ENCODE measurements at regions not wholly inside any gene's neighbourhood (a gene's known extent, or its start where the extent isn't known, plus 50 kb on each side); places are given as distances from the start of the nearest gene placed in this dataset.

DNA sequence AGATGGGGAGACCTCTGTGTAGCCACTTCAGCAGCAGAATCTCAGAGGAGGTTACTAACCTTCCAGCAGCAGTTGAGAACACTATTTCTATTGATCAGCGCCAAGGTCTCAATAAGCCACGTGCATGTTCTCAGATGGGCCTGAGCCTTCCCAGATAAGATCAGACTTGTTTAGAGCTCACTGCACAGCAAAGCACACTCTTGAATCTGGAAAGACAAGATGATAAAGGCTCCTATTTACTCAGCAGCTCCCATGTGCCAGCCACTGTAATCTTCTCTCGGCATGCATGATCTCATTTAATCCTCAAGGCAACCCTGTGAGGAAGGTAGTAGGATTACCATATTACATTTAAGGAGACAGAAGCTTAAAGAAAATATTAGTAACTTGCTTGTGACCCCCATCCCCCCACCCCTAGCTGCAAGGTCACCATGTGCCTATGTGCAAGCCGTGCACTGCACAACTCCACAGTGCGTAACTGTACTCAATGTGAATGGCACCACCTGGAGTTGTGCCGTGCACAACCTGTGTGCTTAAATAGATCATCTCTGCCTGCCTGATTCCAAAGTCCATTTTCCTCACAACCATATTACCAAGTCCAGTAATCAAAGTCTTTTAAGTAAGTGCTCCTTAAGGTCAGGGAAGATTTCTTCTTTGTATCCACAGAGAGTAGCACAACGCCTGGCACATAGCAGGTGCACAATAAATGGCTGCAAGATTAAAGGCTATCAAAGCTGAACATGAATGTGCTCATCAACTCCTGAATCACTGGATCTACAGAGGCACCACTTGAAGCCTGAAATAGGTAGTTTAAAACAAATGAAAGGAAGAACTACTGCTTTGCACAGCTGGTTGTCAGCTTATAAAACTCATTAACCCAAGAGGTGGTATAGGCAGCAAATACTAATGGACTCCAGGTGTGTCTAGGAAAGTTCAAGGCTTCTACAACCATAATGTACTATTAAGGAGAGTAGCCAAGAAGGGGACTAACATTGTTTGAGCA lies 293.8 kb downstream of the BUD13 start:
- ATAC-seq (no peak), DNase-seq (no peak)
- Histone ChIP-seq H3K36me3 (no peaks in the 10 kb centered on the region), H3K4me3 (no peak overlapping the region), H3K9me3 (no peaks in the 10 kb centered on the region), H3K27me3 (no peaks in the 10 kb centered on the region), H3K27ac (no peak overlapping the region), H3K4me1 (peaks cover under 1 to 2% of the 10 kb centered on the region in 2 donors)
- in situ Hi-C loops (cut with MboI; ENCODE audit: low sequenced_read_pairs in 4 of 4) (no loop called here), intact Hi-C loops (cut with DNase I; ENCODE audit: low total_unique reads) (no loop called here)
- TF ChIP-seq, protein P1, sequence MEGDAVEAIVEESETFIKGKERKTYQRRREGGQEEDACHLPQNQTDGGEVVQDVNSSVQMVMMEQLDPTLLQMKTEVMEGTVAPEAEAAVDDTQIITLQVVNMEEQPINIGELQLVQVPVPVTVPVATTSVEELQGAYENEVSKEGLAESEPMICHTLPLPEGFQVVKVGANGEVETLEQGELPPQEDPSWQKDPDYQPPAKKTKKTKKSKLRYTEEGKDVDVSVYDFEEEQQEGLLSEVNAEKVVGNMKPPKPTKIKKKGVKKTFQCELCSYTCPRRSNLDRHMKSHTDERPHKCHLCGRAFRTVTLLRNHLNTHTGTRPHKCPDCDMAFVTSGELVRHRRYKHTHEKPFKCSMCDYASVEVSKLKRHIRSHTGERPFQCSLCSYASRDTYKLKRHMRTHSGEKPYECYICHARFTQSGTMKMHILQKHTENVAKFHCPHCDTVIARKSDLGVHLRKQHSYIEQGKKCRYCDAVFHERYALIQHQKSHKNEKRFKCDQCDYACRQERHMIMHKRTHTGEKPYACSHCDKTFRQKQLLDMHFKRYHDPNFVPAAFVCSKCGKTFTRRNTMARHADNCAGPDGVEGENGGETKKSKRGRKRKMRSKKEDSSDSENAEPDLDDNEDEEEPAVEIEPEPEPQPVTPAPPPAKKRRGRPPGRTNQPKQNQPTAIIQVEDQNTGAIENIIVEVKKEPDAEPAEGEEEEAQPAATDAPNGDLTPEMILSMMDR (IDR thresholded peaks at IDR 0.05 in 4 of 5, conservative IDR thresholded peaks at IDR 0.05 in 1 of 5), result no peak
- no peak for TF ChIP-seq POLR2A (IDR thresholded peaks at IDR 0.05)

GRCh38 chr11:116478205-116478604 lies 294.6 kb downstream of the BUD13 start:
- H3K27ac ChIP-seq, result no peak overlapping the region
- ATAC-seq, result no peak

DNA sequence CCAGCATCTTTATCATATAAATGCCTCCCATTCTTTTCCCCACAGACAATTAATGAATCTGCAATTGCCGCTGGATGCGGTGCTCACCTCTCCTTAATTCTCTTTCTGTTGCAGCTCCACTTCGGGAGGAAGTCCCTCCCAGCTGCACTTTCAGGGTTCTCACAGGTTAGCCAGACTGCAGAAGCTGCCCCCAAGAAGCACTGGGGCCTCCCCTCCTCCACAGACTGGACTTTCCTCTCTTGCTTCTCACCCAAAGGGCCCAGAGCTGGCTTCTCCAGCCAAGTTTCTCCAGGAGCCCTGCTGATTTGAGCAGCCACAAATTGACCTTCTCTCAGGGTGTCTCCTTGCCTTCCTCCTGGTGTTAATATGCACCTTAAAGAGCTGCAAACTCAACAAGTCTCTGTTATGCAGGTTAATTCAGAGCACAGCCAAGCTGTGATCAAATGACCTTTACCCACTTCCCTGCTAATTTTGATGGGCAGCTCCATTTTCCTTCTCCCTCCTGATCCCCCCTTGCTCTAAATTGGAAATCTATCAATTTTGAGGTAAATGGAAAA lies 298.9 kb downstream of the BUD13 start:
- no peaks in the 10 kb centered on the region for H3K36me3 ChIP-seq
- in situ Hi-C loops (cut with MboI; ENCODE audit: low sequenced_read_pairs in 4 of 4), result no loop called here
- peaks cover 18 to 22% of the 10 kb centered on the region in 2 donors for H3K4me1 ChIP-seq
- no peak for TF ChIP-seq POLR2A (IDR thresholded peaks at IDR 0.05)
- TF ChIP-seq, protein P1 (IDR thresholded peaks at IDR 0.05 in 4 of 5, conservative IDR thresholded peaks at IDR 0.05 in 1 of 5), result no peak
- no peak overlapping the region for H3K4me3 ChIP-seq
- intact Hi-C loops (cut with DNase I; ENCODE audit: low total_unique reads), result no loop called here
- DNase-seq (no peak), ATAC-seq (no peak)
- no peaks in the 10 kb centered on the region for H3K9me3 ChIP-seq
- no peaks in the 10 kb centered on the region for H3K27me3 ChIP-seq
- peak overlapping the region in 1 of 4 donors; percentile 18 for H3K27ac ChIP-seq

More at GRCh38 chr11:116478205-116478604, 294.6 kb downstream of the BUD13 start:
- DNase-seq, result no peak
- intact Hi-C loops (cut with DNase I; ENCODE audit: low total_unique reads) (no loop called here), in situ Hi-C loops (cut with MboI; ENCODE audit: low sequenced_read_pairs in 4 of 4) (no loop called here)
- Histone ChIP-seq H3K27me3 (no peaks in the 10 kb centered on the region), H3K9me3 (no peaks in the 10 kb centered on the region), H3K4me1 (peaks cover 7 to 8% of the 10 kb centered on the region in 2 donors), H3K4me3 (no peak overlapping the region), H3K36me3 (no peaks in the 10 kb centered on the region)
- TF ChIP-seq POLR2A (IDR thresholded peaks at IDR 0.05), result no peak
- TF ChIP-seq, protein P1 (IDR thresholded peaks at IDR 0.05 in 4 of 5, conservative IDR thresholded peaks at IDR 0.05 in 1 of 5), result no peak

- Histone ChIP-seq H3K9me3 (no peaks in the 10 kb centered on the region), H3K36me3 (no peaks in the 10 kb centered on the region), H3K4me3 (no peak overlapping the region), H3K27me3 (no peaks in the 10 kb centered on the region), H3K27ac (peak overlapping the region in 2 of 4 donors; percentile 29 to 46), H3K4me1 (peaks cover 18 to 22% of the 10 kb centered on the region in 2 donors)
- TF ChIP-seq POLR2A (IDR thresholded peaks at IDR 0.05), result no peak
- TF ChIP-seq, protein P1 (IDR thresholded peaks at IDR 0.05 in 4 of 5, conservative IDR thresholded peaks at IDR 0.05 in 1 of 5), result no peak
- intact Hi-C loops (cut with DNase I; ENCODE audit: low total_unique reads), result no loop called here
- DNase-seq (no peak), ATAC-seq (peak in 1 of 2 donors; percentile 29)
- in situ Hi-C loops (cut with MboI; ENCODE audit: low sequenced_read_pairs in 4 of 4), result no loop called here
Observed at GRCh38 chr11:116473206-116473769, 299.5 kb downstream of the BUD13 start.

Data from gastrocnemius medialis (tissue), 4 donors.